GM06990 (cell line): ENCODE measurements at regions not wholly inside any gene's neighbourhood (a gene's known extent, or its start where the extent isn't known, plus 50 kb on each side); places are given as distances from the start of the nearest gene placed in this dataset.

Experiments
- DNase-seq: peaks from one replicate; pipeline ENCODE4 v3.0.0-alpha.2; 2011; ENCODE audit not compliant: insufficient read length; ENCODE audit errors: extremely low read depth
- H3K27me3 ChIP-seq: replicated peaks from 2 replicates; pipeline ENCODE4 v1.6.0; 2011; ENCODE audit warnings: low read length; ENCODE audit not compliant: control insufficient read depth, insufficient read depth
- H3K36me3 ChIP-seq: 2 replicates; pipeline ENCODE4 v1.5.1; 2011; ENCODE audit warnings: low read length; ENCODE audit not compliant: control insufficient read depth, insufficient read depth
- H3K4me3 ChIP-seq: replicated peaks from 2 replicates; pipeline ENCODE4 v1.5.1; 2011; ENCODE audit warnings: low read depth, mild to moderate bottlenecking, control low read depth, low read length
- CTCF ChIP-seq: IDR thresholded peaks from 2 replicates; pipeline ENCODE4 v1.5.1; 2011; ENCODE audit warnings: low read length, control low read depth, mild to moderate bottlenecking, inconsistent platforms; ENCODE audit not compliant: insufficient read depth, poor library complexity, severe bottlenecking

GRCh38 chr16:51317575-51317974 is 166.5 kb upstream of the SALL1 start:
- no peak for DNase-seq
- Histone ChIP-seq H3K27me3 (no peaks in the 10 kb centered on the region), H3K36me3 (no peaks in the 10 kb centered on the region), H3K4me3 (no peak overlapping the region)
- TF ChIP-seq CTCF, result no peak

- no peak overlapping the region for H3K4me3 ChIP-seq
- TF ChIP-seq CTCF, result no peak
- H3K36me3 ChIP-seq, result no peaks in the 10 kb centered on the region
- H3K27me3 ChIP-seq, result no peaks in the 10 kb centered on the region
- no peak for DNase-seq
Measured at GRCh38 chr16:51313198-51313597, 162.1 kb upstream of the SALL1 start.

- Histone ChIP-seq H3K36me3 (no peaks in the 10 kb centered on the region), H3K27me3 (no peaks in the 10 kb centered on the region), H3K4me3 (no peak overlapping the region)
- no peak for TF ChIP-seq CTCF
- DNase-seq, result no peak
Measured at GRCh38 chr16:51312363-51313150, 161.5 kb upstream of the SALL1 start.

- no peak for DNase-seq
- Histone ChIP-seq H3K36me3 (no peaks in the 10 kb centered on the region), H3K27me3 (no peaks in the 10 kb centered on the region), H3K4me3 (no peak overlapping the region)
- no peak for TF ChIP-seq CTCF
Measured at GRCh38 chr16:51310159-51310558, 159.1 kb upstream of the SALL1 start.

- no peak for DNase-seq
- no peak overlapping the region for H3K4me3 ChIP-seq
- TF ChIP-seq CTCF, result no peak
- H3K36me3 ChIP-seq, result no peaks in the 10 kb centered on the region
- no peaks in the 10 kb centered on the region for H3K27me3 ChIP-seq
Measured at GRCh38 chr16:51306886-51307595, 156.0 kb upstream of the SALL1 start.
